GM12878 (cell line): ENCODE measurements at regions not wholly inside any gene's neighbourhood (a gene's known extent, or its start where the extent isn't known, plus 50 kb on each side); places are given as distances from the start of the nearest gene placed in this dataset.

Source experiments
- ATAC-seq: fragments of 200-7000 bp; cut with Tn5 transposase; 3 replicates; pipeline ENCODE4 v1.9.1; 2020; ENCODE audit warnings: mild to moderate bottlenecking, moderate library complexity
- BruUV-seq: library from RNA; stranded (reverse); fragments of 400-500 nt; replicated peaks from 2 replicates; lab custom pipeline; 2021; lab: Mats Ljungman, UMichigan
- CTCF ChIA-PET: fragments of 300-600 bp; sonication (Branson Sonifier 250); formaldehyde crosslinking; extraction: SDS; loops from one replicate; lab custom pipeline; 2021; ENCODE audit warnings: inconsistent platforms; lab: Yijun Ruan, JAX
- POLR2A ChIA-PET: fragments of 350-600 bp; formaldehyde crosslinking; extraction: SDS; loops from one replicate; lab custom pipeline; 2021; ENCODE audit warnings: inconsistent platforms; lab: Charles Lee
- RAD21 ChIA-PET: fragments of 300-600 bp; sonication (Branson Sonifier 250); formaldehyde crosslinking; loops from one replicate; lab custom pipeline; 2023; ENCODE audit warnings: antibody characterized with exemption; ENCODE audit not compliant: unreplicated experiment; lab: Charles Lee
- SMC1A ChIA-PET: fragments of 300-600 bp; sonication (Branson Sonifier 250); formaldehyde crosslinking; loops from one replicate; lab custom pipeline; 2023; ENCODE audit not compliant: unreplicated experiment, uncharacterized antibody; lab: Charles Lee
- DNase-seq: peaks from one replicate; pipeline ENCODE4 v3.0.0-alpha.2; 2011; ENCODE audit warnings: low read depth, low spot score
- FAIRE-seq: peaks from 3 replicates; lab custom pipeline; 2011; peaks lifted over from hg19 to GRCh38; lab: Jason Lieb, UNC
- H2AFZ ChIP-seq: 2 replicates; pipeline ENCODE4 v1.6.0; 2011; ENCODE audit warnings: low read depth, low read length, control low read depth; ENCODE audit not compliant: control insufficient read depth
- H3K27ac ChIP-seq: 2 replicates; pipeline ENCODE4 v1.5.1; 2011; ENCODE audit warnings: control low read depth; ENCODE audit not compliant: control insufficient read depth, insufficient read depth
- H3K27me3 ChIP-seq, 2 experiments: replicated peaks in 1 of 2; 2 replicates each; pipeline versions ENCODE4 v1.6.0 to v1.6.1; 2011; ENCODE audit warnings: low read length in 1 of 2; ENCODE audit not compliant: control insufficient read depth in 2 of 2, insufficient read depth in 2 of 2
- H3K36me3 ChIP-seq, 2 experiments: 2 replicates each; pipeline ENCODE4 v1.5.1; 2011; ENCODE audit warnings: low read length in 1 of 2; ENCODE audit not compliant: control insufficient read depth in 2 of 2, insufficient read depth in 2 of 2
- H3K4me1 ChIP-seq: 2 replicates; pipeline ENCODE4 v1.6.1; 2011; ENCODE audit warnings: mild to moderate bottlenecking, low read length, moderate library complexity, mixed read lengths; ENCODE audit not compliant: control insufficient read depth, insufficient read depth
- H3K4me2 ChIP-seq: 2 replicates; pipeline ENCODE4 v1.6.0; 2011; ENCODE audit warnings: control low read depth; ENCODE audit not compliant: control insufficient read depth, insufficient read depth
- H3K4me3 ChIP-seq: fragments of 200-600 bp; sonication (generic); 2 replicates; pipeline ENCODE4 v1.5.1; 2016
- H3K79me2 ChIP-seq: 2 replicates; pipeline ENCODE4 v1.6.0; 2011; ENCODE audit warnings: low read length; ENCODE audit not compliant: control insufficient read depth, insufficient read depth
- H3K9ac ChIP-seq: 2 replicates; pipeline ENCODE4 v1.8.0; 2011; ENCODE audit warnings: low read length, control low read depth, mixed read lengths; ENCODE audit not compliant: control insufficient read depth, insufficient read depth
- H3K9me3 ChIP-seq: replicated peaks from 3 replicates; pipeline ENCODE4 v1.5.1; 2011; ENCODE audit warnings: mild to moderate bottlenecking, low read length; ENCODE audit not compliant: control insufficient read depth, insufficient read depth
- H4K20me1 ChIP-seq: 2 replicates; pipeline ENCODE4 v1.6.0; 2011; ENCODE audit not compliant: control insufficient read depth, insufficient read depth
- ATF2 ChIP-seq: IDR thresholded peaks from 2 replicates; pipeline ENCODE4 v1.6.1; 2012; ENCODE audit warnings: low read length, inconsistent platforms
- CBX5 ChIP-seq: sonication (generic); IDR thresholded peaks from 2 replicates; pipeline ENCODE4 v1.6.1; 2016; ENCODE audit warnings: low read depth, moderate library complexity, mild to moderate bottlenecking, inconsistent platforms
- IKZF1 ChIP-seq: fragments of 450-650 bp; conservative IDR thresholded peaks from 2 replicates; pipeline ENCODE4 v1.6.1; 2017; ENCODE audit warnings: antibody characterized with exemption, mild to moderate bottlenecking
- SKIL ChIP-seq: fragments of 450-650 bp; IDR thresholded peaks from 2 replicates; pipeline ENCODE4 v1.6.1; 2017; ENCODE audit warnings: mild to moderate bottlenecking, low read depth, inconsistent platforms; ENCODE audit not compliant: poor library complexity, severe bottlenecking
- WGBS: methylation state at CpG from one replicate; pipeline ENCODE4 v1.1.6; 2016; ENCODE audit warnings: low lambda C conversion rate; ENCODE audit not compliant: insufficient replicate concordance, insufficient coverage; ENCODE audit errors: missing lambda C conversion rate; 5-methylcytosine and 5-hydroxymethylcytosine counted together
- in situ Hi-C: fragments of 300-500 bp; cut with MboI; formaldehyde crosslinking; loops from 9 replicates; pipeline ENCODE4 v1.14.3; 2018; ENCODE audit warnings: mixed read lengths
- intact Hi-C: fragments of 100-400 bp; cut with micrococcal nuclease; formaldehyde crosslinking; loops from one replicate; pipeline ENCODE4 v1.14.2; 2022; ENCODE audit not compliant: unreplicated experiment

GRCh38 chr2:155404433-155405002, 706.0 kb downstream of the KCNJ3 start:
- ChIA-PET RAD21 (no interaction called here), SMC1A (no interaction called here), CTCF (no interaction called here), POLR2A (no interaction called here)
- Histone ChIP-seq H3K9ac (no peak overlapping the region), H3K9me3 (no peaks in the 10 kb centered on the region; the same call in 2 of the 3 replicates), H3K36me3 (no peaks in the 10 kb centered on the region), H3K4me3 (no peak overlapping the region), H4K20me1 (no peaks in the 10 kb centered on the region), H3K27me3 (no peaks in the 10 kb centered on the region), H3K79me2 (no peaks in the 10 kb centered on the region), H3K27ac (no peak overlapping the region), H3K4me2 (no peak overlapping the region), H2AFZ (no peak overlapping the region), H3K4me1 (no peaks in the 10 kb centered on the region)
- in situ Hi-C loops (no loop called here), intact Hi-C loops (no loop called here)
- 4% methylated on average over 3 of the region's 3 CpGs for WGBS
- BruUV-seq: no TSS peak
- TF ChIP-seq CBX5 (no peak), IKZF1 (no peak), SKIL (no peak), ATF2 (no peak)
- DNase-seq: no peak
- FAIRE-seq: no peak
- no peak for ATAC-seq
